Endothelial cell of umbilical vein (primary cell): ENCODE measurements at regions not wholly inside any gene's neighbourhood (a gene's known extent, or its start where the extent isn't known, plus 50 kb on each side); places are given as distances from the start of the nearest gene placed in this dataset.

Experiments
- BruUV-seq: library from RNA; stranded (reverse); fragments of 400-500 nt; replicated peaks from 2 replicates; lab custom pipeline; 2021; lab: Mats Ljungman, UMichigan
- CTCF ChIA-PET: fragments of 300-600, 350-600 bp; sonication (Branson Sonifier 250); formaldehyde crosslinking; loops from one replicate; lab custom pipeline; 2021; ENCODE audit warnings: antibody characterized with exemption, inconsistent platforms; lab: Charles Lee
- POLR2A ChIA-PET: fragments of 300-600, 350-600 bp; sonication (Branson Sonifier 250); formaldehyde crosslinking; loops from one replicate; lab custom pipeline; 2021; ENCODE audit warnings: antibody characterized with exemption, inconsistent platforms; lab: Charles Lee
- DNase-seq: peaks from one replicate; pipeline ENCODE4 v3.0.0-alpha.2; 2011; ENCODE audit warnings: low read depth, low spot score
- FAIRE-seq: peaks from 2 replicates; lab custom pipeline; 2011; peaks lifted over from hg19 to GRCh38; lab: Jason Lieb, UNC
- H2AFZ ChIP-seq: 2 replicates; pipeline ENCODE4 v1.6.0; 2012; ENCODE audit warnings: low read depth, low read length, control low read depth, inconsistent platforms
- H3K27ac ChIP-seq: 2 replicates; pipeline ENCODE4 v1.5.1; 2011; ENCODE audit warnings: low read depth, mild to moderate bottlenecking, control low read depth, low read length, moderate library complexity; ENCODE audit not compliant: insufficient read depth
- H3K27me3 ChIP-seq, 2 experiments: 2 replicates each; pipeline versions ENCODE4 v1.6.0 to v1.6.1; 2011; ENCODE audit warnings: low read length in 2 of 2, mixed read lengths in 1 of 2; ENCODE audit not compliant: control insufficient read depth in 2 of 2, insufficient read depth in 2 of 2
- H3K36me3 ChIP-seq, 2 experiments: 2 replicates in 1 of 2; 3 replicates in 1 of 2; pipeline ENCODE4 v1.5.1; 2011; ENCODE audit warnings: low read length in 2 of 2, mild to moderate bottlenecking in 1 of 2, moderate library complexity in 1 of 2; ENCODE audit not compliant: control insufficient read depth in 2 of 2, insufficient read depth in 2 of 2; ENCODE audit errors: extremely low read depth in 1 of 2
- H3K4me1 ChIP-seq: 3 replicates; pipeline ENCODE4 v1.5.1; 2011; ENCODE audit warnings: mild to moderate bottlenecking, low read length; ENCODE audit not compliant: control insufficient read depth, insufficient read depth; ENCODE audit errors: extremely low read depth
- H3K4me2 ChIP-seq: 2 replicates; pipeline ENCODE4 v1.6.1; 2011; ENCODE audit warnings: low read length, control low read depth, mixed read lengths; ENCODE audit not compliant: insufficient read depth
- H3K4me3 ChIP-seq, 3 experiments: fragments of 200-600 bp in 1 of 3; sonication (generic), shearing (Covaris generic) in 1 of 3; replicated peaks in 1 of 3; 2 replicates each; pipeline ENCODE4 v1.5.1; 2011 to 2016; ENCODE audit warnings: control low read depth in 3 of 3, low read length in 3 of 3, mild to moderate bottlenecking in 2 of 3, inconsistent platforms in 1 of 3, low read depth in 1 of 3, moderate library complexity in 1 of 3; ENCODE audit not compliant: insufficient read depth in 1 of 3
- H3K79me2 ChIP-seq: 2 replicates; pipeline ENCODE4 v1.6.0; 2012; ENCODE audit warnings: low read length, inconsistent platforms; ENCODE audit not compliant: control insufficient read depth, insufficient read depth
- H3K9ac ChIP-seq: replicated peaks from 2 replicates; pipeline ENCODE3; 2011; ENCODE audit warnings: low read length, control low read depth; ENCODE audit not compliant: insufficient read depth; ENCODE audit errors: extremely low read depth
- H3K9me1 ChIP-seq: replicated peaks from 3 replicates; pipeline ENCODE4 v1.6.0; 2011; ENCODE audit warnings: mild to moderate bottlenecking, low read length; ENCODE audit not compliant: control insufficient read depth, insufficient read depth; ENCODE audit errors: extremely low read depth
- H3K9me3 ChIP-seq: replicated peaks from 2 replicates; pipeline ENCODE4 v1.5.1; 2012; ENCODE audit warnings: low read length, inconsistent platforms; ENCODE audit not compliant: control insufficient read depth, insufficient read depth
- H4K20me1 ChIP-seq: replicated peaks from 2 replicates; pipeline ENCODE3; 2011; ENCODE audit warnings: mild to moderate bottlenecking, low read length; ENCODE audit not compliant: control insufficient read depth, insufficient read depth; ENCODE audit errors: extremely low read depth
- CTCF ChIP-seq, 2 donors: IDR thresholded peaks; 1 replicate in 1 of 2; 2 replicates in 1 of 2; pipeline ENCODE4 v1.5.1; 2011; ENCODE audit warnings: low read length in 2 of 2, mild to moderate bottlenecking in 2 of 2, moderate library complexity in 2 of 2, control low read depth in 1 of 2, inconsistent platforms in 1 of 2, low read depth in 1 of 2; ENCODE audit not compliant: insufficient read depth in 1 of 2; ENCODE audit errors: extremely low read depth in 1 of 2
- EZH2 ChIP-seq: IDR thresholded peaks from 2 replicates; pipeline ENCODE4 v1.6.1; 2012; ENCODE audit warnings: borderline replicate concordance, low read depth, mild to moderate bottlenecking, moderate library complexity, low read length, inconsistent platforms; ENCODE audit not compliant: severe bottlenecking
- FOS ChIP-seq: IDR thresholded peaks from 2 replicates; pipeline ENCODE4 v1.6.1; 2011; ENCODE audit warnings: mild to moderate bottlenecking, low read length, moderate library complexity, borderline replicate concordance; ENCODE audit not compliant: insufficient read depth
- GATA2 ChIP-seq: IDR thresholded peaks from 2 replicates; pipeline ENCODE4 v1.7.0; 2011; ENCODE audit warnings: low read depth, mild to moderate bottlenecking, moderate library complexity, mixed read lengths, low read length; ENCODE audit not compliant: insufficient read length, insufficient read depth
- JUN ChIP-seq: IDR thresholded peaks from 2 replicates; pipeline ENCODE4 v1.6.1; 2011; ENCODE audit warnings: borderline replicate concordance, low read depth; ENCODE audit not compliant: insufficient read length, insufficient read depth
- MAX ChIP-seq: IDR thresholded peaks from 2 replicates; pipeline ENCODE4 v1.6.1; 2011; ENCODE audit not compliant: insufficient read depth, insufficient read length
- MYC ChIP-seq: IDR thresholded peaks from one replicate; pipeline ENCODE4 v1.6.1; 2011; ENCODE audit warnings: mild to moderate bottlenecking, low read depth, low read length
- POLR2A ChIP-seq: IDR thresholded peaks from 2 replicates; pipeline ENCODE4 v1.6.1; 2012; ENCODE audit warnings: low read depth, mild to moderate bottlenecking, control low read depth, low read length
- POLR2AphosphoS5 ChIP-seq: IDR thresholded peaks from 2 replicates; pipeline ENCODE4 v1.6.1; 2012; ENCODE audit warnings: low read depth, mild to moderate bottlenecking, control low read depth, low read length, moderate library complexity; ENCODE audit not compliant: insufficient read depth
- dilution Hi-C: fragments of 300-500 bp; cut with MboI; formaldehyde crosslinking; loops from one replicate; pipeline ENCODE4 v1.15.0; 2019; ENCODE audit warnings: low sequenced_read_pairs; ENCODE audit not compliant: extremely low pct_ligation_motif_present
- intact Hi-C: fragments of 100-400 bp; cut with micrococcal nuclease; formaldehyde crosslinking; loops from one replicate; pipeline ENCODE4 v1.10.0; 2022

GRCh38 chr4:104020641-104021040 is 300.9 kb upstream of the TACR3 start:
- intact Hi-C loops = no loop called here
- no peaks in the 10 kb centered on the region for H3K9me1 ChIP-seq
- ChIA-PET POLR2A (no interaction called here), CTCF (no interaction called here)
- no peak overlapping the region for H3K4me3 ChIP-seq
- no TSS peak for BruUV-seq
- H3K4me2 ChIP-seq = no peak overlapping the region
- TF ChIP-seq EZH2 (no peak), FOS (no peak), MYC (no peak), CTCF (IDR thresholded peaks at IDR 0.05; ENCODE audit: extremely low read depth in 1 of 2, insufficient read depth in 1 of 2, low read depth in 1 of 2, low read length in 2 of 2) (no peak), POLR2A (no peak), MAX (no peak), POLR2AphosphoS5 (no peak), JUN (no peak), GATA2 (no peak)
- H3K4me1 ChIP-seq = no peaks in the 10 kb centered on the region
- H3K9ac ChIP-seq = no peak overlapping the region
- no peaks in the 10 kb centered on the region for H3K9me3 ChIP-seq
- no peak overlapping the region for H3K27ac ChIP-seq
- no peaks in the 10 kb centered on the region for H3K27me3 ChIP-seq
- no peaks in the 10 kb centered on the region for H3K79me2 ChIP-seq
- no peaks in the 10 kb centered on the region for H4K20me1 ChIP-seq
- FAIRE-seq = no peak
- no peak overlapping the region for H2AFZ ChIP-seq
- no peaks in the 10 kb centered on the region for H3K36me3 ChIP-seq
- dilution Hi-C loops = no loop called here
- DNase-seq = no peak
